GM23248 (cell line): ENCODE measurements at regions not wholly inside any gene's neighbourhood (a gene's known extent, or its start where the extent isn't known, plus 50 kb on each side); places are given as distances from the start of the nearest gene placed in this dataset.
"Not testable (repeated sequence)": the region's sequence is repeated elsewhere in the genome, so short reads cannot be mapped to it uniquely, and the experiment has no call there.

ENCODE experiments used
- DNase-seq: peaks from one replicate; pipeline ENCODE4 v3.0.0-alpha.2; 2015
- H2AFZ ChIP-seq: fragments of 200-600 bp; sonication (generic); 2 replicates; pipeline ENCODE4 v1.6.1; 2016; ENCODE audit warnings: antibody characterized with exemption
- H3F3A ChIP-seq: fragments of 200-600 bp; sonication (generic); 2 replicates; pipeline ENCODE4 v1.6.1; 2016; ENCODE audit warnings: mild to moderate bottlenecking, antibody characterized with exemption, mixed run types; ENCODE audit not compliant: insufficient read depth
- H3K27ac ChIP-seq: fragments of 200-600 bp; sonication (generic); 2 replicates; pipeline ENCODE4 v1.5.1; 2016; ENCODE audit warnings: mild to moderate bottlenecking
- H3K27me3 ChIP-seq: fragments of 200-600 bp; sonication (generic); replicated peaks from 2 replicates; pipeline ENCODE4 v1.6.1; 2016; ENCODE audit warnings: mild to moderate bottlenecking; ENCODE audit not compliant: insufficient read depth
- H3K36me3 ChIP-seq: fragments of 200-600 bp; sonication (generic); 2 replicates; pipeline ENCODE4 v1.6.1; 2016; ENCODE audit warnings: low read depth, mild to moderate bottlenecking
- H3K4me1 ChIP-seq: fragments of 200-600 bp; sonication (generic); 2 replicates; pipeline ENCODE4 v1.6.1; 2016; ENCODE audit warnings: mild to moderate bottlenecking; ENCODE audit not compliant: insufficient read depth
- H3K4me2 ChIP-seq: fragments of 200-600 bp; sonication (generic); one replicate; pipeline ENCODE4 v1.6.1; 2016; ENCODE audit warnings: mild to moderate bottlenecking; ENCODE audit not compliant: unreplicated experiment
- H3K4me3 ChIP-seq: fragments of 200-600 bp; sonication (generic); 2 replicates; pipeline ENCODE4 v1.5.1; 2016; ENCODE audit warnings: mild to moderate bottlenecking
- H3K79me2 ChIP-seq: fragments of 200-600 bp; sonication (generic); 2 replicates; pipeline ENCODE4 v1.6.1; 2016; ENCODE audit warnings: mild to moderate bottlenecking; ENCODE audit not compliant: insufficient read depth
- H3K9ac ChIP-seq: fragments of 200-600 bp; sonication (generic); 2 replicates; pipeline ENCODE4 v1.6.1; 2016; ENCODE audit warnings: mild to moderate bottlenecking
- H3K9me2 ChIP-seq: fragments of 200-600 bp; sonication (generic); 2 replicates; pipeline ENCODE4 v1.6.1; 2016; ENCODE audit warnings: mixed run types, mild to moderate bottlenecking, moderate library complexity; ENCODE audit not compliant: insufficient read depth
- H3K9me3 ChIP-seq: fragments of 200-600 bp; sonication (generic); one replicate; pipeline ENCODE4 v1.6.1; 2017; ENCODE audit warnings: low read depth
- H4K20me1 ChIP-seq: fragments of 200-600 bp; sonication (generic); 2 replicates; pipeline ENCODE4 v1.6.0; 2016; ENCODE audit not compliant: insufficient read depth
- EZH2 ChIP-seq: fragments of 200-600 bp; sonication (generic); IDR thresholded peaks from 2 replicates; pipeline ENCODE4 v1.6.1; 2018; ENCODE audit warnings: antibody characterized with exemption, mild to moderate bottlenecking; ENCODE audit not compliant: insufficient read depth, poor library complexity, severe bottlenecking
- EZH2phosphoT487 ChIP-seq: fragments of 200-600 bp; sonication (generic); IDR thresholded peaks from 2 replicates; pipeline ENCODE4 v1.6.1; 2018; ENCODE audit warnings: antibody characterized with exemption, moderate library complexity, mild to moderate bottlenecking, low read depth; ENCODE audit not compliant: insufficient read depth
- WGBS, 2 experiments: methylation state at CpG; one replicate each; pipeline ENCODE4 v1.1.6; 2015 to 2017; ENCODE audit warnings: low lambda C conversion rate in 2 of 2, low coverage in 1 of 2; ENCODE audit errors: missing lambda C conversion rate in 2 of 2; 5-methylcytosine and 5-hydroxymethylcytosine counted together
- in situ Hi-C: fragments of 300-500 bp; cut with MboI; formaldehyde crosslinking; loops from 2 replicates; pipeline ENCODE4 v1.15.0; 2020

DNA sequence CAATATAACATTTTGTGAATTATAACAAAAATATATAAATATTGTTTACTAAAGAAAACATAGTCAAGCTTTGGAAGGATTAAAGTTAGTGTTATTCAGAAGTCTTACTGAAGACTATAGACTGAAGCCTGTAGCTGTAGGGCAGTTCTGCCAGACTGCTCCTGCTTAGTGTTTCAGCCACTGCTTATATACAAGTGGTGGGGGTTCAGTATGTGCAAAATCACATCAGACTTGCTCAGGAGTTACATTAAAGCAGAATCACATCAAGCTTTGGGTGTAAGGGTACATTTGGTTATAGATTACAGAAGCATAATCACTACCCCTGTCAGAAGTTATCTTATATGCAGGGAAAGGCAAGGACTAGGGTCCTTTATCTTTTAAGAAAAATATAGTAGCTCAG is 653.8 kb downstream of the ANKRD7 start:
- no peak overlapping the region for H2AFZ ChIP-seq
- H3K9me2 ChIP-seq: no peaks in the 10 kb centered on the region
- no peaks in the 10 kb centered on the region for H3K4me1 ChIP-seq
- in situ Hi-C loops: no loop called here
- H3K4me2 ChIP-seq: no peak overlapping the region
- H3K9ac ChIP-seq: no peak overlapping the region
- H3K79me2 ChIP-seq: no peaks in the 10 kb centered on the region
- no peak for DNase-seq
- H3K4me3 ChIP-seq: no peak overlapping the region
- H3K36me3 ChIP-seq: no peaks in the 10 kb centered on the region
- no peak overlapping the region for H3K27ac ChIP-seq
- TF ChIP-seq EZH2: no peak
- no peak for TF ChIP-seq EZH2phosphoT487
- no peaks in the 10 kb centered on the region for H4K20me1 ChIP-seq
- no peaks in the 10 kb centered on the region for H3K27me3 ChIP-seq
- H3F3A ChIP-seq: no peaks in the 10 kb centered on the region
- H3K9me3 ChIP-seq: no peaks in the 10 kb centered on the region

DNA sequence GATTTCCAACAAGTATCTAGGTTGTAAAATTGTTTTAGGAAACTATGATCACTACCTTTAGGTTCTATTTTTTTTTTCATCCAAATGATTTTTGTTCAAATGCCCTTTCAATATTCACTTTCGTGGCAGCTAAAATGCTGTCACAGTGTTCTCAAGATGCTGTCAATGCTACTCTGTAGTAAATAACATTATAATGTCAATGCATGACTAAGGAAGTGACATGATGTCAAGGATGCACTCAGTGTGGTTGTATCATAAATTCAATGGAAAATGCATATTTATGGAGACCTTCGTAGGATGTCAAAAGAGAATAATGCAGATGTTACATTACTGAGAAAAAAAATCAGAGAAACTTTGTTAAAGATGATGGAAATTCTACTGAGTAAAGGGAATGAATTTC is 673.8 kb downstream of the ANKRD7 start:
- Histone ChIP-seq H2AFZ (no peak overlapping the region), H3K27me3 (no peaks in the 10 kb centered on the region), H3K9ac (no peak overlapping the region), H3K4me2 (no peak overlapping the region), H3K36me3 (no peaks in the 10 kb centered on the region), H3K9me2 (no peaks in the 10 kb centered on the region), H3K9me3 (peaks cover 3% of the 10 kb centered on the region), H3F3A (no peaks in the 10 kb centered on the region), H3K79me2 (no peaks in the 10 kb centered on the region), H3K4me3 (no peak overlapping the region), H3K4me1 (no peaks in the 10 kb centered on the region), H4K20me1 (no peaks in the 10 kb centered on the region), H3K27ac (no peak overlapping the region)
- DNase-seq: no peak
- TF ChIP-seq EZH2 (no peak), EZH2phosphoT487 (no peak)
- WGBS, 2 experiments: 9 to 14% methylated on average over 2 of the region's 2 CpGs
- in situ Hi-C loops: no loop called here

DNA sequence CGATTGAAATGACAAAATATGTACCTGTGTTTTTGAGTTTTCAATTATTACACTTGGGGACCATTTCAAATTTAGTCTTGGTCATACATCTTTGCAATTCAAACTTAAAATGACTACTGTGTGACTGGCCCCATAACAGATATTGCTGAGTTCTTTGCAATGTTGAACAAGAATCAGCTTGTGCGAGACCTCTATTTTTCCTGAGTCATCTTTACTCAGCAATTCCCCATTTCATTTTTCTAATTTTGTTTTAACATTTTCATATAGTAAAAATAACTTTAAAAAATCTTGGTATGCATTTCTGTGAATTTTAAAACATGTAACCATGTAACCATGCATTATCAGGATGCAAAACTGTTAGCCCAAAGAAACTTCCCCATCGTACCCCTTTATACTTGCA is 678.1 kb downstream of the ANKRD7 start:
- H3K27ac ChIP-seq: no peak overlapping the region
- H3K36me3 ChIP-seq: no peaks in the 10 kb centered on the region
- H3K4me2 ChIP-seq: no peak overlapping the region
- H2AFZ ChIP-seq: no peak overlapping the region
- no peak overlapping the region for H3K4me3 ChIP-seq
- no peaks in the 10 kb centered on the region for H3K27me3 ChIP-seq
- H3K9me2 ChIP-seq: no peaks in the 10 kb centered on the region
- H4K20me1 ChIP-seq: no peaks in the 10 kb centered on the region
- in situ Hi-C loops: no loop called here
- DNase-seq: no peak
- no peaks in the 10 kb centered on the region for H3K9me3 ChIP-seq
- no peaks in the 10 kb centered on the region for H3F3A ChIP-seq
- no peaks in the 10 kb centered on the region for H3K4me1 ChIP-seq
- TF ChIP-seq EZH2phosphoT487: no peak
- no peak for TF ChIP-seq EZH2
- WGBS, 2 experiments: 23 to 34% methylated on average over 3 of the region's 3 CpGs
- no peak overlapping the region for H3K9ac ChIP-seq
- no peaks in the 10 kb centered on the region for H3K79me2 ChIP-seq

DNA sequence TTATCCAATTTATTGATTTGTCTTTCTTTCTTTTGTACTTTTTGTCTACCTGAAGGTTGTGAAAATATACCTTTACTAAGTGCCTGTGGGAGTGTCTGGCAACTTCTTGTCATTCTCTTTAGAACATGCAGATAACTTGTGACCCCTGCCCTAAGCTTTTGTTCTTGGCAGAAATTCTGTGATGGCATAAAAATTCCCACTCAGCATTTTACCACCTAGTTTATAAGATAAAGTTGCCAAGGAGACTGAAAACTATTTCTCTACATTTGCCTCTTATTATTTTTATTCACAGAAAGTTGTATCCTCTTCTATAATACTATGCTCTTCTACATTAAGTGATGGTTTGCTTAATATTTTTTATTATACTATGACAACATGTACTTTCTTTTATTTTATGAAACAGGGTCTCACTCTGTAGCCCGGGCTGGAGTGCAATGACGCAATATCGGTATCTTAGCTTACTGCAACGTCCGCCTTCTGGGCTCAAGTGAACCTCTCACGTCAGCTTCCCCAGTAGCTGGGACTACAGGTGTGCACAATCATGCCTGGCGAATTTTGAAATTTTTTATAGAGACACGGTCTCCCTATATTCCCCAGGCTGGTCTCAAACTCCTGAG is 683.5 kb downstream of the ANKRD7 start:
- H2AFZ ChIP-seq: no peak overlapping the region
- no peak overlapping the region for H3K4me3 ChIP-seq
- H3K9ac ChIP-seq: no peak overlapping the region
- H3K9me3 ChIP-seq: no peaks in the 10 kb centered on the region
- H3K4me2 ChIP-seq: no peak overlapping the region
- H3K4me1 ChIP-seq: no peaks in the 10 kb centered on the region
- no peak overlapping the region for H3K27ac ChIP-seq
- in situ Hi-C loops: no loop called here
- no peaks in the 10 kb centered on the region for H4K20me1 ChIP-seq
- no peaks in the 10 kb centered on the region for H3K27me3 ChIP-seq
- TF ChIP-seq EZH2: no peak
- no peak for TF ChIP-seq EZH2phosphoT487
- H3K79me2 ChIP-seq: no peaks in the 10 kb centered on the region
- H3K36me3 ChIP-seq: no peaks in the 10 kb centered on the region
- H3F3A ChIP-seq: no peaks in the 10 kb centered on the region
- DNase-seq: no peak
- H3K9me2 ChIP-seq: no peaks in the 10 kb centered on the region
- whole genome bisulfite sequencing, 2 experiments: 39 to 41% methylated on average over 8 of the region's 8 CpGs

DNA sequence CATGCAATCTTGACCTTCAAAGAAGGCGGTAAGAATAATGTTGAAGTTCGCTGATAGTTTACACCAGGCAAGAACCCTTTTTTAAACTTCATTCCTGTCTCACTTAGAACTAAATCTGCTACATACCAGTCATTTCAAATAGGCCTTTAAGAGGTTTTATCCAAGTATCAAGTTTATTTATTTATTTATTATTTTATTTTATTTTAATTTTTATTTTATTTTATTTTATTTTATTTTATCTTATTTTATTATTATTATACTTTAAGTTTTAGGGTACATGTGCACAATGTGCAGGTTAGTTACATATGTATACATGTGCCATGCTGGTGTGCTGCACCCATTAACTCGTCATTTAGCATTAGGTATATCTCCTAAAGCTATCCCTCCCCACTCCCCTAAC is 691.6 kb downstream of the ANKRD7 start:
- H3K9me3 ChIP-seq, DNase-seq, in situ Hi-C loops, H4K20me1 ChIP-seq, H3K4me3 ChIP-seq, H3K27me3 ChIP-seq, H3K27ac ChIP-seq, H3K79me2 ChIP-seq, H3K4me1 ChIP-seq, H3K9me2 ChIP-seq, H3F3A ChIP-seq, H3K4me2 ChIP-seq, H3K36me3 ChIP-seq, H2AFZ ChIP-seq, H3K9ac ChIP-seq: not testable (repeated sequence)
- 34 to 36% methylated on average over 3 of the region's 3 CpGs for WGBS, 2 experiments
